ENCODE measurements at regions not wholly inside any gene's neighbourhood (a gene's known extent, or its start where the extent isn't known, plus 50 kb on each side); places are given as distances from the start of the nearest gene placed in this dataset.

DNA sequence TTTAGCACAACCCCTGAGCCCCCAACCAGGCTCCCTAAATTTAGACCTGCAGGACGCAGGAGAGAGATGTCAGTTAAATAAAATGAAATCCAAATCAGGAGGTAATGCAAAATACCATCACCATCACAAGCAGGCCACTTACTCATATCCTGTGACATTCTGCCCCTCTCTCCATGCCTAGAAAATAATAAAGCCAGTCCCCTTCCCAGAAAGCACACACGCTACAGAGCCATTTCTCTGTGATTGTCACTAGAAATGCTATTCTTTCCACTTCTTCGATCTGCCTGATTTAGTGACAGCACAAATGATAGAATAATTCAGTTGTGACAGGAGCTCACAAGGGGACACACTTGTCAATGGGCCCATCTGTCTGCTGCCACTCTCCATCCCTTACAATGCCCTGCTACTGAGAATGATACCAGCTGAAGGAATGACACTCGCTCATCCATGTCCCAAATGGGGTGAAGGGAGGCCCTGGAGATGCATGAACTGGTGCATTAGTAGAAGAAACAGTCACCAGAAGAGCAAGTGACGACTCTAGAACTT, 272.1 kb downstream of the SP3 start:
- TF ChIP-seq, protein P1, sequence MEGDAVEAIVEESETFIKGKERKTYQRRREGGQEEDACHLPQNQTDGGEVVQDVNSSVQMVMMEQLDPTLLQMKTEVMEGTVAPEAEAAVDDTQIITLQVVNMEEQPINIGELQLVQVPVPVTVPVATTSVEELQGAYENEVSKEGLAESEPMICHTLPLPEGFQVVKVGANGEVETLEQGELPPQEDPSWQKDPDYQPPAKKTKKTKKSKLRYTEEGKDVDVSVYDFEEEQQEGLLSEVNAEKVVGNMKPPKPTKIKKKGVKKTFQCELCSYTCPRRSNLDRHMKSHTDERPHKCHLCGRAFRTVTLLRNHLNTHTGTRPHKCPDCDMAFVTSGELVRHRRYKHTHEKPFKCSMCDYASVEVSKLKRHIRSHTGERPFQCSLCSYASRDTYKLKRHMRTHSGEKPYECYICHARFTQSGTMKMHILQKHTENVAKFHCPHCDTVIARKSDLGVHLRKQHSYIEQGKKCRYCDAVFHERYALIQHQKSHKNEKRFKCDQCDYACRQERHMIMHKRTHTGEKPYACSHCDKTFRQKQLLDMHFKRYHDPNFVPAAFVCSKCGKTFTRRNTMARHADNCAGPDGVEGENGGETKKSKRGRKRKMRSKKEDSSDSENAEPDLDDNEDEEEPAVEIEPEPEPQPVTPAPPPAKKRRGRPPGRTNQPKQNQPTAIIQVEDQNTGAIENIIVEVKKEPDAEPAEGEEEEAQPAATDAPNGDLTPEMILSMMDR (IDR thresholded peaks at IDR 0.05; ENCODE audit: low read depth, low read length, poor library complexity, severe bottlenecking) = no peak
- no peak for TF ChIP-seq EZH2phosphoT487 (IDR thresholded peaks at IDR 0.05; ENCODE audit: borderline replicate concordance, low read length)
